AG09309 (cell line): ENCODE measurements at regions not wholly inside any gene's neighbourhood (a gene's known extent, or its start where the extent isn't known, plus 50 kb on each side); places are given as distances from the start of the nearest gene placed in this dataset.

Source experiments
- DNase-seq: peaks from one replicate; pipeline ENCODE4 v3.0.0-alpha.2; 2010; ENCODE audit warnings: low read depth
- H3K4me3 ChIP-seq: 2 replicates; pipeline ENCODE4 v1.5.1; 2011; ENCODE audit warnings: mild to moderate bottlenecking, low read depth, low read length, moderate library complexity; ENCODE audit not compliant: control insufficient read depth
- TF ChIP-seq, protein P1 (sequence below): IDR thresholded peaks from 2 replicates; pipeline ENCODE4 v1.5.1; 2011; ENCODE audit warnings: mild to moderate bottlenecking, low read depth, low read length, inconsistent platforms; ENCODE audit not compliant: insufficient read depth, control insufficient read depth; ENCODE audit errors: missing control alignments

DNA sequence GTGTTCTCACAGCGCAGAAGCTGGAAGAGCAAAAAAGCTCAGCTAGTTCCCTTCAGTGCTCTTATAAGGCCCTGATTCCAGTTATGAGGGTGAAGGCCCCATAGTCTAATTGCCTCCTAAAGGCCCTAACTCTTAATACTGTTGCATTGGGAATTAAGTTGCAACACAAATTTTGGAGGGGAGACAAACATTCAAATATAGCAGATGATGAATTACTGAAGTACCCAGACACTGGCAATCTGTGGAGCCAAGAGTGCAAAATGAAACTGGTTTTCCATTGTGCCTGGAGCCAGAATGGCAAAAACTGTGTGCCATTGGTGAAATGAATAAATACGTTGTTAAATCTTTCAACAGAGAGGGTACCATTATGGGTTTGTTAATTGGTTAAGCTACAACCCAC lies 356.0 kb downstream of the PPARGC1A start:
- no peak for DNase-seq
- H3K4me3 ChIP-seq = no peak overlapping the region
- TF ChIP-seq, protein P1, sequence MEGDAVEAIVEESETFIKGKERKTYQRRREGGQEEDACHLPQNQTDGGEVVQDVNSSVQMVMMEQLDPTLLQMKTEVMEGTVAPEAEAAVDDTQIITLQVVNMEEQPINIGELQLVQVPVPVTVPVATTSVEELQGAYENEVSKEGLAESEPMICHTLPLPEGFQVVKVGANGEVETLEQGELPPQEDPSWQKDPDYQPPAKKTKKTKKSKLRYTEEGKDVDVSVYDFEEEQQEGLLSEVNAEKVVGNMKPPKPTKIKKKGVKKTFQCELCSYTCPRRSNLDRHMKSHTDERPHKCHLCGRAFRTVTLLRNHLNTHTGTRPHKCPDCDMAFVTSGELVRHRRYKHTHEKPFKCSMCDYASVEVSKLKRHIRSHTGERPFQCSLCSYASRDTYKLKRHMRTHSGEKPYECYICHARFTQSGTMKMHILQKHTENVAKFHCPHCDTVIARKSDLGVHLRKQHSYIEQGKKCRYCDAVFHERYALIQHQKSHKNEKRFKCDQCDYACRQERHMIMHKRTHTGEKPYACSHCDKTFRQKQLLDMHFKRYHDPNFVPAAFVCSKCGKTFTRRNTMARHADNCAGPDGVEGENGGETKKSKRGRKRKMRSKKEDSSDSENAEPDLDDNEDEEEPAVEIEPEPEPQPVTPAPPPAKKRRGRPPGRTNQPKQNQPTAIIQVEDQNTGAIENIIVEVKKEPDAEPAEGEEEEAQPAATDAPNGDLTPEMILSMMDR = no peak

DNA sequence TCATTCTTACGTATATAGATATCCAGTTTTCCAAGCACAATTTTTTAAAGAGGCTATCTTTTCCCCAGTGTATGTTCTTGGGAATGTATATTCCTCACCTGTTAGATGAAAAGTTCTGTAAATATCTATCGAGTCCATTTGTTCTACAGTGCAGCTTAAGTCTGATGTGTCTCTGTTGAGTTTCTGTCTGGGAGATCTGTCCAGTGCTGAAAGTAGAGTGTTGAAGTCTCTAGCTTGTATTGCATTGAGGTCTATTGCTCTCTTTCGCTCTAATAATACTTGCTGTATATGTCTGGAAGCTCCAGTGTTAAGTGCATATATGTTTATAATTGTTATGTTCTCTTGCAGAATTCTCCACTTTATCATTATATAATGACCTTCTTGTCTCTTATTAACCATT lies 373.1 kb downstream of the PPARGC1A start:
- no peak for DNase-seq
- TF ChIP-seq, protein P1 = no peak
- no peak overlapping the region for H3K4me3 ChIP-seq

GRCh38 chr4:23504083-23504482 lies 385.8 kb downstream of the PPARGC1A start:
- no peak for DNase-seq
- TF ChIP-seq, protein P1 = no peak
- no peak overlapping the region for H3K4me3 ChIP-seq

DNA sequence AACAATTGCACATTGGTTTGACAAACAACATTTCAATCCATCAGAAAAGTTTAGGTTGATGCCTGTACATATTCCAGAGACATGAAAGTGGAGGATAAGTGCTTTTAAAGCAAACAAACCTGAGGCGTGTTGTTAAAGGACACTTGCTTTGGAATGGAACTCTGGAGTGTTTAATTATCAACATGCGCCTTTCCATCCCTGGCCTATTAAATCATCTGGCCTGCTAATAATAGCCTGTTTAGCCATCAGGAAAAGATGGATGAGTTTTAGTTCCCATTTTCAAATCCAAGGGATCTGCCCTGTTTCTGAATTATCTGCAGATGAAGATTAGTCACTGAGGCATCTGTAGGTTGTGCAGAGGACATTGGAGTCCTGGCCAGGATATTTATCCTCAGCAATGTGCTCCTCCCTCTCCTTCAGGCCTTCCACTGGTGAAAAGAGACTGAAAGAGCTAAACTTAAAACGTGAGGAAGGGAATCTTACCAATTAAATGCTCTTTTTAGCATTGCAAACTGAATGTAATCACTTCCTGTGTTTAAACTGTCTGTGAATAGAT lies 388.9 kb downstream of the PPARGC1A start:
- no peak for DNase-seq
- H3K4me3 ChIP-seq = no peak overlapping the region
- TF ChIP-seq, protein P1 = no peak

GRCh38 chr4:23485801-23486200 lies 404.0 kb downstream of the PPARGC1A start:
- TF ChIP-seq, protein P1 = no peak
- no peak for DNase-seq
- no peak overlapping the region for H3K4me3 ChIP-seq

GRCh38 chr4:23484689-23485088 lies 405.2 kb downstream of the PPARGC1A start:
- TF ChIP-seq, protein P1 = no peak
- no peak for DNase-seq
- no peak overlapping the region for H3K4me3 ChIP-seq
